DND-41 (cell line): ENCODE measurements at regions not wholly inside any gene's neighbourhood (a gene's known extent, or its start where the extent isn't known, plus 50 kb on each side); places are given as distances from the start of the nearest gene placed in this dataset.

Experiments used
- ATAC-seq: fragments of 200-7000 bp; cut with Tn5 transposase; 3 replicates; pipeline ENCODE4 v1.9.1; 2021; ENCODE audit warnings: low read depth; ENCODE audit not compliant: insufficient read depth
- DNase-seq: peaks from one replicate; pipeline ENCODE4 v3.0.0-alpha.2; 2020
- H2AFZ ChIP-seq: 2 replicates; pipeline ENCODE4 v1.6.0; 2012; ENCODE audit warnings: low read depth, low read length
- H3K27ac ChIP-seq: 2 replicates; pipeline ENCODE4 v1.5.1; 2012; ENCODE audit warnings: low read length, inconsistent platforms
- H3K27me3 ChIP-seq: fragments of 200-600 bp; sonication (generic); 2 replicates; pipeline ENCODE4 v1.6.0; 2012; ENCODE audit warnings: low read length, mild to moderate bottlenecking, inconsistent platforms; ENCODE audit not compliant: insufficient read depth, poor library complexity
- H3K36me3 ChIP-seq: 2 replicates; pipeline ENCODE4 v1.5.1; 2012; ENCODE audit warnings: low read length, inconsistent platforms; ENCODE audit not compliant: insufficient read depth
- H3K4me1 ChIP-seq: 2 replicates; pipeline ENCODE4 v1.5.1; 2012; ENCODE audit warnings: mild to moderate bottlenecking, low read length; ENCODE audit not compliant: insufficient read depth
- H3K4me2 ChIP-seq: 2 replicates; pipeline ENCODE4 v1.6.0; 2012; ENCODE audit warnings: mild to moderate bottlenecking, moderate library complexity, low read length, inconsistent platforms; ENCODE audit not compliant: insufficient read depth
- H3K4me3 ChIP-seq, 2 experiments: fragments of 200-600 bp in 1 of 2; shearing (Covaris generic) in 1 of 2; 2 replicates each; pipeline ENCODE4 v1.5.1; 2012 to 2016; ENCODE audit warnings: inconsistent platforms in 2 of 2, low read length in 2 of 2, mild to moderate bottlenecking in 2 of 2, low read depth in 1 of 2, moderate library complexity in 1 of 2
- H3K79me2 ChIP-seq: 2 replicates; pipeline ENCODE4 v1.6.0; 2012; ENCODE audit warnings: low read length, inconsistent platforms; ENCODE audit not compliant: insufficient read depth
- H3K9ac ChIP-seq: 2 replicates; pipeline ENCODE4 v1.6.0; 2012; ENCODE audit warnings: low read depth, mild to moderate bottlenecking, inconsistent platforms, low read length, moderate library complexity
- H3K9me3 ChIP-seq: 2 replicates; pipeline ENCODE4 v1.5.1; 2012; ENCODE audit warnings: low read length, moderate library complexity, mild to moderate bottlenecking, inconsistent platforms; ENCODE audit not compliant: insufficient read depth, severe bottlenecking
- H4K20me1 ChIP-seq: 2 replicates; pipeline ENCODE4 v1.6.0; 2012; ENCODE audit warnings: low read length; ENCODE audit not compliant: insufficient read depth
- CTCF ChIP-seq: IDR thresholded peaks from 2 replicates; pipeline ENCODE4 v1.5.1; 2012; ENCODE audit warnings: borderline replicate concordance, low read length, moderate library complexity, mild to moderate bottlenecking; ENCODE audit not compliant: poor library complexity, severe bottlenecking; ENCODE audit errors: extremely low read depth
- EZH2 ChIP-seq: IDR thresholded peaks from 3 replicates; pipeline ENCODE4 v1.6.1; 2012; ENCODE audit warnings: borderline replicate concordance, low read depth, mild to moderate bottlenecking, moderate library complexity, low read length, inconsistent platforms; ENCODE audit not compliant: severe bottlenecking

GRCh38 chr2:220445429-220446105, 818.1 kb downstream of the SLC4A3 start:
- no peak overlapping the region for H3K4me3 ChIP-seq
- H3K79me2 ChIP-seq = no peaks in the 10 kb centered on the region
- H3K27me3 ChIP-seq = no peaks in the 10 kb centered on the region
- ATAC-seq (no peak), DNase-seq (no peak)
- H4K20me1 ChIP-seq = no peaks in the 10 kb centered on the region
- no peaks in the 10 kb centered on the region for H3K9me3 ChIP-seq
- no peak overlapping the region for H2AFZ ChIP-seq
- no peaks in the 10 kb centered on the region for H3K36me3 ChIP-seq
- no peaks in the 10 kb centered on the region for H3K4me1 ChIP-seq
- TF ChIP-seq EZH2 (no peak), CTCF (no peak)
- H3K4me2 ChIP-seq = no peak overlapping the region
- H3K9ac ChIP-seq = no peak overlapping the region
- H3K27ac ChIP-seq = no peak overlapping the region

- H3K27me3 ChIP-seq = no peaks in the 10 kb centered on the region
- no peaks in the 10 kb centered on the region for H3K9me3 ChIP-seq
- no peak overlapping the region for H3K27ac ChIP-seq
- H3K4me2 ChIP-seq = no peak overlapping the region
- H3K79me2 ChIP-seq = no peaks in the 10 kb centered on the region
- H3K36me3 ChIP-seq = no peaks in the 10 kb centered on the region
- no peak overlapping the region for H3K9ac ChIP-seq
- H2AFZ ChIP-seq = no peak overlapping the region
- TF ChIP-seq CTCF (no peak), EZH2 (no peak)
- no peak overlapping the region for H3K4me3 ChIP-seq
- no peaks in the 10 kb centered on the region for H3K4me1 ChIP-seq
- DNase-seq (no peak), ATAC-seq (no peak)
- no peaks in the 10 kb centered on the region for H4K20me1 ChIP-seq
Measured at GRCh38 chr2:220446106-220446712, 818.8 kb downstream of the SLC4A3 start.

- no peaks in the 10 kb centered on the region for H4K20me1 ChIP-seq
- ATAC-seq = no peak
- H3K79me2 ChIP-seq = no peaks in the 10 kb centered on the region
- H3K9me3 ChIP-seq = no peaks in the 10 kb centered on the region
- H3K4me3 ChIP-seq = no peak overlapping the region
- H3K36me3 ChIP-seq = no peaks in the 10 kb centered on the region
- H3K27ac ChIP-seq = no peak overlapping the region
- H3K9ac ChIP-seq = no peak overlapping the region
- TF ChIP-seq EZH2 = no peak
- no peak for TF ChIP-seq CTCF
- no peaks in the 10 kb centered on the region for H3K27me3 ChIP-seq
- no peak overlapping the region for H3K4me2 ChIP-seq
- H3K4me1 ChIP-seq = no peaks in the 10 kb centered on the region
- DNase-seq = no peak
- no peak overlapping the region for H2AFZ ChIP-seq
Measured at GRCh38 chr2:220450846-220451245, 823.4 kb downstream of the SLC4A3 start.
